Endodermal cell (in vitro differentiated cells): ENCODE measurements at regions not wholly inside any gene's neighbourhood (a gene's known extent, or its start where the extent isn't known, plus 50 kb on each side); places are given as distances from the start of the nearest gene placed in this dataset.

ENCODE experiments used
- DNase-seq: peaks from one replicate; pipeline ENCODE4 v3.0.0-alpha.2; 2017
- H3K27ac ChIP-seq: 2 replicates; pipeline ENCODE4 v1.5.1; 2013; ENCODE audit warnings: mild to moderate bottlenecking, low read depth, low read length, moderate library complexity
- H3K27me3 ChIP-seq: 2 replicates; pipeline ENCODE4 v1.6.1; 2013; ENCODE audit warnings: mild to moderate bottlenecking, low read length, moderate library complexity; ENCODE audit not compliant: insufficient read depth, control insufficient read depth, poor library complexity, severe bottlenecking
- H3K36me3 ChIP-seq: 2 replicates; pipeline ENCODE4 v1.7.0; 2013; ENCODE audit warnings: mild to moderate bottlenecking, low read length, moderate library complexity; ENCODE audit not compliant: control insufficient read depth, insufficient read depth
- H3K4me1 ChIP-seq: one replicate; pipeline ENCODE4 v1.7.0; 2013; ENCODE audit warnings: low read length; ENCODE audit not compliant: control insufficient read depth, insufficient read depth
- H3K4me3 ChIP-seq: 2 replicates; pipeline ENCODE4 v1.5.1; 2013; ENCODE audit warnings: mild to moderate bottlenecking, low read length, moderate library complexity
- H3K9ac ChIP-seq: 2 replicates; pipeline ENCODE4 v1.6.1; 2013; ENCODE audit warnings: mild to moderate bottlenecking, low read length, moderate library complexity; ENCODE audit not compliant: poor library complexity, severe bottlenecking; ENCODE audit errors: extremely low read depth
- H3K9me3 ChIP-seq: 2 replicates; pipeline ENCODE4 v1.6.1; 2013; ENCODE audit warnings: mild to moderate bottlenecking, low read length, moderate library complexity; ENCODE audit not compliant: control insufficient read depth
- H3K27ac Mint-ChIP-seq: 2 replicates; pipeline ENCODE4 v1.8.0; 2020; ENCODE audit warnings: mixed read lengths
- H3K27me3 Mint-ChIP-seq: 2 replicates; pipeline ENCODE4 v1.8.0; 2021; ENCODE audit warnings: mild to moderate bottlenecking, mixed read lengths; ENCODE audit not compliant: insufficient read depth
- H3K36me3 Mint-ChIP-seq: 2 replicates; pipeline ENCODE4 v1.8.0; 2020; ENCODE audit warnings: low read depth, mixed read lengths
- H3K4me1 Mint-ChIP-seq: 2 replicates; pipeline ENCODE4 v1.8.0; 2020; ENCODE audit warnings: mixed read lengths
- H3K4me3 Mint-ChIP-seq: 2 replicates; pipeline ENCODE4 v1.8.0; 2020; ENCODE audit warnings: mild to moderate bottlenecking, moderate library complexity, mixed read lengths
- H3K9me3 Mint-ChIP-seq: 2 replicates; pipeline ENCODE4 v1.8.0; 2020; ENCODE audit warnings: mild to moderate bottlenecking, mixed read lengths
- WGBS, 2 experiments: methylation state at CpG; one replicate each; pipeline versions ENCODE4 v1.1.5 to v1.1.7; 2013; ENCODE audit warnings: missing lambda C conversion rate in 2 of 2, mixed read lengths in 1 of 2; ENCODE audit not compliant: insufficient coverage in 1 of 2, insufficient read length in 1 of 2; 5-methylcytosine and 5-hydroxymethylcytosine counted together
- TF ChIP-seq, protein P1 (sequence below): fragments of 200-600 bp; sonication (generic); conservative IDR thresholded peaks from 2 replicates; pipeline ENCODE4 v1.5.0; 2021; ENCODE audit warnings: antibody characterized with exemption, mild to moderate bottlenecking

DNA sequence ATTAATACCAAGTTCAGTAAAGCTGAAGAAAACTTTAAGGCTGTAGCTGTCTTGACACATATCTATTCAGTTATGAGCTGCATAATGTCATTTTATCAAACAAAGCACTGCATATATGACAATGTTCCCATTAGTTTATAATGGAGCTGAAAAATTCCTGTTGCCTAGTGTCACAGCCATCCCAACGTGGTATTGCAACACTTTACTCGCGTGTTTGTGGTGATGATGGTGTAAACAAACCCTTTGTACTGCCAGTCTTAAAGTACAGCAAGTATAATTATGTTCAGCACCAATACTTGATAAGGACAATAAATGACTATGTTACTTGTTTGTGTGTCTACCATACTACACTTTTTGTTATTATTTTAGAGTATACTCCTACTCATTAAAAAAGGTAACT is 1415.6 kb upstream of the PCDH7 start:
- Mint-ChIP-seq H3K4me1 (no peaks in the 10 kb centered on the region), H3K36me3 (no peaks in the 10 kb centered on the region), H3K27me3 (no peaks in the 10 kb centered on the region), H3K4me3 (no peak overlapping the region), H3K27ac (no peak overlapping the region), H3K9me3 (no peaks in the 10 kb centered on the region)
- Histone ChIP-seq H3K4me1 (no peaks in the 10 kb centered on the region), H3K9ac (no peak overlapping the region), H3K36me3 (no peaks in the 10 kb centered on the region), H3K4me3 (no peak overlapping the region), H3K27me3 (no peaks in the 10 kb centered on the region), H3K9me3 (no peaks in the 10 kb centered on the region), H3K27ac (no peak overlapping the region)
- TF ChIP-seq, protein P1, sequence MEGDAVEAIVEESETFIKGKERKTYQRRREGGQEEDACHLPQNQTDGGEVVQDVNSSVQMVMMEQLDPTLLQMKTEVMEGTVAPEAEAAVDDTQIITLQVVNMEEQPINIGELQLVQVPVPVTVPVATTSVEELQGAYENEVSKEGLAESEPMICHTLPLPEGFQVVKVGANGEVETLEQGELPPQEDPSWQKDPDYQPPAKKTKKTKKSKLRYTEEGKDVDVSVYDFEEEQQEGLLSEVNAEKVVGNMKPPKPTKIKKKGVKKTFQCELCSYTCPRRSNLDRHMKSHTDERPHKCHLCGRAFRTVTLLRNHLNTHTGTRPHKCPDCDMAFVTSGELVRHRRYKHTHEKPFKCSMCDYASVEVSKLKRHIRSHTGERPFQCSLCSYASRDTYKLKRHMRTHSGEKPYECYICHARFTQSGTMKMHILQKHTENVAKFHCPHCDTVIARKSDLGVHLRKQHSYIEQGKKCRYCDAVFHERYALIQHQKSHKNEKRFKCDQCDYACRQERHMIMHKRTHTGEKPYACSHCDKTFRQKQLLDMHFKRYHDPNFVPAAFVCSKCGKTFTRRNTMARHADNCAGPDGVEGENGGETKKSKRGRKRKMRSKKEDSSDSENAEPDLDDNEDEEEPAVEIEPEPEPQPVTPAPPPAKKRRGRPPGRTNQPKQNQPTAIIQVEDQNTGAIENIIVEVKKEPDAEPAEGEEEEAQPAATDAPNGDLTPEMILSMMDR: no peak
- no peak for DNase-seq
- WGBS, 2 experiments: 92 to 100% methylated on average over 3 of the region's 3 CpGs

DNA sequence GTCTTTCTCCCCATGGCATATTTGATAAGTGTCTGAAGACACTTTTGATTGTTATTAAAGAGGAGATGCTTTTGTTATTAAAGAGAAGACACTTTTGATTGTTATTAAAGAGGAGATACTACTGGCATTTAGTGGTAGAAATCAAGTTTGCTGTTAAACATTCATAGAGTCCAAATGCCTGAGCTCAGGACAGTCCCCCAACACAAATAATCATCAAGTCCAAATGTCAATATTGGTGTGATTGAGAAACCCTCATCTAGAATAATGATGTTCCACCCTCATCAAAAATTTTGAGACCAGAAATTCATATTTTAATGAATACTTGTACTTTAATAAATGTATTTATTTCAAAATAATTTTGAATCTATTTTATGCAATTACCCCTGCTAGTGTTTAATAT is 1412.9 kb upstream of the PCDH7 start:
- Histone ChIP-seq H3K4me1 (no peaks in the 10 kb centered on the region), H3K4me3 (no peak overlapping the region), H3K27ac (no peak overlapping the region), H3K9ac (no peak overlapping the region), H3K27me3 (no peaks in the 10 kb centered on the region), H3K36me3 (no peaks in the 10 kb centered on the region), H3K9me3 (no peaks in the 10 kb centered on the region)
- no peak for DNase-seq
- TF ChIP-seq, protein P1: no peak
- Mint-ChIP-seq H3K9me3 (no peaks in the 10 kb centered on the region), H3K27me3 (no peaks in the 10 kb centered on the region), H3K4me3 (no peak overlapping the region), H3K36me3 (no peaks in the 10 kb centered on the region), H3K27ac (no peak overlapping the region), H3K4me1 (no peaks in the 10 kb centered on the region)

DNA sequence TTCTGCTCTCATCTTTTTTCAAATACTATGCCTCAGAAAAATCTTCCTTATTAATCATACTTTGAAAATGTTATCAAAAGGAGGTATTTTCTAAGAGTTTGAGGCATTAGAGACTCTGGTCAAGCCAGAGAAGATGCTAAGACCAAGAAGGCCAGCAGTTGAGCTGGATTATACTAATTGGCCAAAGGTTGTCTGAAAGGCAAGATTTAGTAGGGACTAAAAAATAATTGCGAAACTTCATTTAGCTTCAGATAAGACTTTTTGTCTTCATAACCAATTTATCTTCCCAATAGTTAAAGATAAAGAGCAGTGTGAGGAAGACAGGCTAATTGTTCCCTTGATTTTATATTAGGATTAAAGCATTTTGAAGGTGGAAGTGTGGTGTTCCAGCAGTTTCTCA is 1412.4 kb upstream of the PCDH7 start:
- Mint-ChIP-seq H3K9me3 (no peaks in the 10 kb centered on the region), H3K27me3 (no peaks in the 10 kb centered on the region), H3K36me3 (no peaks in the 10 kb centered on the region), H3K4me1 (no peaks in the 10 kb centered on the region), H3K4me3 (no peak overlapping the region), H3K27ac (no peak overlapping the region)
- no peaks in the 10 kb centered on the region for H3K27me3 ChIP-seq
- no peak overlapping the region for H3K4me3 ChIP-seq
- WGBS, 2 experiments: no CpG with 5 or more reads among the region's 1 CpG
- H3K4me1 ChIP-seq: no peaks in the 10 kb centered on the region
- no peaks in the 10 kb centered on the region for H3K36me3 ChIP-seq
- no peak for DNase-seq
- no peaks in the 10 kb centered on the region for H3K9me3 ChIP-seq
- no peak overlapping the region for H3K27ac ChIP-seq
- TF ChIP-seq, protein P1: no peak
- H3K9ac ChIP-seq: no peak overlapping the region
